ENCODE measurements at regions not wholly inside any gene's neighbourhood (a gene's known extent, or its start where the extent isn't known, plus 50 kb on each side); places are given as distances from the start of the nearest gene placed in this dataset.
"Not testable (repeated sequence)": the region's sequence is repeated elsewhere in the genome, so short reads cannot be mapped to it uniquely, and the experiment has no call there.

DNA sequence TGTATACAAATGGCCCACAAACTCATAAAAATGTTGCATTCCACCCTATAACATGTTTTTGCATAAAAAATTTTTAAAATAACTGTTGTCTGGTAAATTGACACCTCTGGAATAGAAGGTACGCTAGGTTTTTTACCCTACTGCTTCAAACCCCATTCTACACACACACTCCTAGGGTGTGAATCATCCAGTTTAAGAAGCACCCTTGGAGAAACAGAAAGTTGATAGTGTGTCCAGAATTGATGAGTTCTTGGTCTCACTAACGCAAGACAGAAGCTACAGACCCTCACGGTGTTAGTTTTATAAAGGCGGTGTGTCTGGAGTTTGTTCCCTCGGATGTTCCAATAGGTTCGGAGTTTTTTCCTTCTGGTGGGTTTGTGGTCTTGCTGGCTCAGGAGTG lies 158.5 kb downstream of the KLRB1 start:
- no peak for DNase-seq

DNA sequence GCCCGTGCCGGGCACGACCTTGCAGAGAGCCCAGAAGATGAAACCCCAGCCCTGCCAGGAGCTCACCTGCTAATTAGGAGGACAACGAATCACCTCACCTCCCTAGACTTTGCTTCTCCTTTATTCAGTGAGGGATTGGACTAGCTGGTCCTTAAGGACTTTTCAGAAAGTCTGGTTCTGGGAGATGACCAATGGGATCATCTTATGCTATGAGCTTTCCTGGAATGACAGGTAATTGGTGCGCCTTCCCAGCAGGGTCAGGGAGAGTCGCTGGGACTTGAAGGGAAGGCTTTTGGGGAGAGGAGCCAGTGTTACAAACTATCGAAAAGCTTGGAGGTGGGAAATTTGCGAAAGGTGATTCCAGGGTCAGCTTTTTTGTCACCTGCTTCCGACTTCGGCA lies 159.1 kb downstream of the KLRB1 start:
- not testable (repeated sequence) for DNase-seq

DNA sequence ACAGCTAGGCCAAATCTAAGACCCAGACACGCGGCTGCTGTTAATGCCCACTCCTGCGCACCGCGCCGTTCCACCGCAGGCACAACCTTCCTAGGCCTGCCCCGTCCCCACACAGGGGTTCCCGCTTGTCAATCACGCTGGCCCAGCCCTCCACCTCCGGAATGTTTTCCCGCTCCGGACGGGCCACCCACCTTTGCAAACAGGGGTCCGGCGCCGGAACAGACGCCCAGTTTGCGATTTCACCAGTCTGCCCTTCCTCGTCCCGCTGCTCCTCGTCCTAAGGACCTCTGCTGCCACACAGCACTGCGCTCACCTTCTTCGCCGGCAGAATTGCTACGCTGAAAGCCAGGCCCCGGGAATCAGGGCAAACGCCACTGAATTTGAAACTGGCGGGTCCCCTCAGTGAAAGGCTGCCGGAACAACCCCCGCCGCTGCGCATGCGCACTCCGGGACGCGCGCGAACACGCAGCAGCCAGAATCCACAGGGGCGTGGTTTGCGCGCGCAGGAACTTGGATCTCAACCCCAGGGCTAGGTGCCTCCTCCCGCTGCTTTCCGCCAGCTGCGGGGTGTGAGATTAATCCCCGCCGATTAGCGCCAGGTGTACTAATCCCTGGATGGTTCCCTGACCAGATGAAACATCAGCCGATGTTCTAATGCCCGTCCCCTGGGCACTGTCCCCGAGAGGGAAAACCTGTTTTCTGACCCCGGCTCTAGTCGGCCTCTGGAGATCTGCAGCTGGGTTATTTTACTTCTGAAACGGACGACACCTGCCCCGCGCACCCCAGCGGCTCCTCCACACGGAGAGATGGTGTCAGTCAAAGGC lies 159.7 kb downstream of the KLRB1 start:
- DNase-seq = peak; percentile 75

GRCh38 chr12:9446883-9447761 lies 160.6 kb downstream of the KLRB1 start:
- DNase-seq = not testable (repeated sequence)

DNA sequence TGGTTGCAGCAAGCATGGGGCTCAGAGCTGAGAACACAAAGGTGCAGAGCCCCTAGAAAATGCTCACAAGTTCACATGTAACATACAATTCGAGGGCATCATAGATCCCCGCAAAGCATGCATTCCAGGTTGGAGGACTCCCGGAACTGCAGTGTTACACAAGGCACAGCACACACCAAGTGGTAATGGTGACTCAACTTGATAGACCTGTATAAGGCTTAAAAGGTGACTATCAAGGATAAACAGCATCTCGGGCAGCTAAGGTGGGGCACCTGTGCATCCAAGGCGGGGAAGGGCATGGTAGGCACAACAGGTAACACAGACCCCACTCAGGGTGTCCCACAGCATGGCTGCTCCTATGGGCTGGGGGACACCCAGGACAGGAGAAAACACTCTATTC lies 167.3 kb downstream of the KLRB1 start:
- DNase-seq = not testable (repeated sequence)

DNA sequence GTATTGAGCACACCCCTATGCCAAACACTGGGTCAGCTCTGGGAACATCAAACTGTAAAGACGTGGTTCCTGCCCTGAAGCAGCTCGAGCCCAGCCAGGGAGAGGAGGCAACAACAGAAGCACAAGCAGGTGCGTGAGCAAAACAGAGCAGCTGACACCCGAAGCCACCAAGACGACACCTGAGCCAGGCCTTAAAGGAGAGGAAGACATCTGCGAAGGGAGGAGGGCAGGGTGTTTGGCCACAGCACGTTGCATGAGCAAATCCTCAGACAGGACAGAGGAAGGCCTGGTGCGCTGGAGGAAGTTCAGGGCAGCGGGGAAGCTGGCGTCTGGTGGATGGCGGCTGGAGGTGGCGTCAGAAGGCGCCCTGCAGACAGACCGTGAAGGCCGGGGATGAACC lies 172.0 kb downstream of the KLRB1 start:
- not testable (repeated sequence) for DNase-seq

GRCh38 chr12:9430385-9430784 lies 177.3 kb downstream of the KLRB1 start:
- DNase-seq = not testable (repeated sequence)

DNA sequence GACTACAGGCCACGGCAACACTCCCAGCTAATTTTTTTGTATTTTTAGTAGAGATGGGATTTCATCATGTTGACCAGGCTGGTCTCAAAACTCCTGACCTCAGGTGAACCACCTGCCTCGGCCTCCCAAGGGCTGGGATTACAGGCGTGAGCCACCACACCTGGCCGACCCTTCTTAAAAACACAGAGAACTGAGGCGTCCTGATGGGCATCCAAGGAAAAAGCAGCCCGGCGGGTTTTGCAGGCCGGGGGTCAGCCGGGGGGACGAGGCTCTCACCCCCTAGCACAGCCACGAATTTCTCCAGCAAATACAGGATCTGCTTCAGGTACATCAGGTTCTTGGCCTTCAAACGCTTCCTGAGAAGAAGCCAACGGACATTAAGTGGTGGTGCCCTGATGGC lies 178.9 kb downstream of the KLRB1 start:
- DNase-seq = not testable (repeated sequence)

DNA sequence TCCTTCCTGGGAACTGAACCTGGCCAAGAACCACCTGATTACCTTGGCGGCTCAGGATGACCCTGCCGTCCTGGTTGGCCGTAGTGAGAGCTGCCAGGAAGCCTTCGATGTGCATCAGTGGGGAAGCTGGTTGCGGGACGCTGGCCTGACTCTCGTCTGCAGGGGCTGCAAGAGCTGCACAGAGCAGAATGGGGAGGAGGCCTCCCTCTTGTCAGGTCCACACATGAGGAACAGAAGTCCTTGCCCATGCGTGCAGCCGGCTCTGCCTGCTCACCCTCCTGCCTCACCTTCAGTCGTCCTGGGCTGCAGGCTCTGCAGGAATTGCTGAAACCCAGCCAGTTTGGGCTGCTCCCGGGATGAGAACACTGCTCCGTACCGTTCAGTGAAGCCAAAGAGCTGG lies 182.3 kb downstream of the KLRB1 start:
- DNase-seq = not testable (repeated sequence)

- not testable (repeated sequence) for DNase-seq
Observed at GRCh38 chr12:9424175-9424740, 183.5 kb downstream of the KLRB1 start.

GRCh38 chr12:9422689-9423088 lies 185.0 kb downstream of the KLRB1 start:
- DNase-seq = not testable (repeated sequence)

GRCh38 chr12:9421520-9422086 lies 186.1 kb downstream of the KLRB1 start:
- not testable (repeated sequence) for DNase-seq

DNA sequence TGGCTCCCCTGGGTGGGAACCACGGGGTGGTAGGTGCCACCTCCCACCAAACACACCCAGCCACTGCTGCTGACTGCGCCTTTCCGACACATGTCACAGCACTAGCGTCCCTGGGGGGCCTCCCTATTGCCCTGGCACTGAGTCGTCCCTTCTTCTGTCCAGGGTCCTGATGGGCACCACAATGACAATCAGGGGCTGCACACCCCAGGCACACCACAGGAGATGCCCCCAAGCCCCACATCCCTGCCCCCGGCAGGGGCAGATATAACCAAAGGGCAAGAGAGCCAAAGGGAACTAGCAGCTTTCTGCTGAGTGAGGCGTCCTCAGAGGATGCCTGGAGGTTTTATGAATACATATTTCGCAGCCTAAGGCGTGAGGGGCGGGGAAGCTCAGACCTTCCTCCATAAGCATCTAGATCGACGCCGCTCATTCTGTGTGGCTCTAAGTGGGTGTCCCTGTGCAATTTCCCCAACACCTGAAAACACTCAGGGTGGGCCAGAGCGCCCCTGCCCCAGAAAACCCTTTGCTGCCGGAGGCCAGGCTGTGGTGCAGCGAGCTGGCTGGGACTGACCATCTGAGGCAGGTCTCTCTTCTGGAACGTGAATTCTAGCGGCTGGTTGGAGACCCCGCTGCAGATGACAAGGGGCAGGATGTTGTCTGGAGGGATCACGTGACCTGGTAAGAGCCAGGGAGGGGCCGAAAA lies 186.7 kb downstream of the KLRB1 start:
- not testable (repeated sequence) for DNase-seq

DNA sequence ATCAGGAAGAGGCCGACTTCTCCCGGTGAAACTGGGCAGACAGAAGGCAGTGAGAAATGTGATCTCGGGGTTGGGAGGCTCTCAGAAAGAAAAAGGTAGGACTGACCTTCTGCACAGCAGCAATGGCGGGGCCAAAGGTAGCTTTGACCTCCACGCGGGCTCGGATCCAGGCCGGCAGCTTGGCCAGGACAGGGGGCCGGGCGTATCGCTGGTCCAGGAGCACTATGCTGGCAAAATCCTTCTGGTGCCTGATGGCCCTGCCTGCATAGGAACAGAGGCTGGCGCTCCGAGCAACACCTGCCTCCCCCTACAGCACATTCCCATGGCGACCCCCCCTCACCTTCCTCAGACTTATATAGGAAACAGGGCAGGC lies 189.1 kb downstream of the KLRB1 start:
- not testable (repeated sequence) for DNase-seq

GRCh38 chr12:9417947-9418668 lies 189.6 kb downstream of the KLRB1 start:
- not testable (repeated sequence) for DNase-seq

GRCh38 chr12:9417341-9417740 lies 190.4 kb downstream of the KLRB1 start:
- not testable (repeated sequence) for DNase-seq

GRCh38 chr12:9416346-9416745 lies 191.4 kb downstream of the KLRB1 start:
- DNase-seq = not testable (repeated sequence)

DNA sequence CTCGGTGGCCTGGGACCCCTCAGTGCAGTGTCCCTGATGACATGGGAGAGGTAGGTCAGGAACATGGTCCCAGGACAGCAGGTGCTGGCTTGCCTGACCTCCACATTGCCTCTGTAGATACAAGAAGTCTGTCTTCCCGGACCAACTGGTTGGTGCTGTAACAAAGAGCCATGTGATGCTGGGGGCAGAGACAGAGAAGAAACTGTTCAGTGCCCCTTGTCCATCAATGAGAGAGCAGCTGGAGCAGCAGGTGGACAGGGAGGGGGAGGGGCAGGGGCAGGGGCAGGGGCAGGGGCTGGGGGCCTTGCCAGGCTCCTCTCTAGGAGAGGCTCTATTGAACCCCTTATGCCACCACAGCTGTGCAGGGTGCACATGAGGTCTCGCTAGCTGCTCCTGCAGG lies 191.8 kb downstream of the KLRB1 start:
- not testable (repeated sequence) for DNase-seq

GRCh38 chr12:9413862-9414261 lies 193.9 kb downstream of the KLRB1 start:
- not testable (repeated sequence) for DNase-seq

- DNase-seq = not testable (repeated sequence)
Observed at GRCh38 chr12:9412459-9412858, 195.3 kb downstream of the KLRB1 start.

DNA sequence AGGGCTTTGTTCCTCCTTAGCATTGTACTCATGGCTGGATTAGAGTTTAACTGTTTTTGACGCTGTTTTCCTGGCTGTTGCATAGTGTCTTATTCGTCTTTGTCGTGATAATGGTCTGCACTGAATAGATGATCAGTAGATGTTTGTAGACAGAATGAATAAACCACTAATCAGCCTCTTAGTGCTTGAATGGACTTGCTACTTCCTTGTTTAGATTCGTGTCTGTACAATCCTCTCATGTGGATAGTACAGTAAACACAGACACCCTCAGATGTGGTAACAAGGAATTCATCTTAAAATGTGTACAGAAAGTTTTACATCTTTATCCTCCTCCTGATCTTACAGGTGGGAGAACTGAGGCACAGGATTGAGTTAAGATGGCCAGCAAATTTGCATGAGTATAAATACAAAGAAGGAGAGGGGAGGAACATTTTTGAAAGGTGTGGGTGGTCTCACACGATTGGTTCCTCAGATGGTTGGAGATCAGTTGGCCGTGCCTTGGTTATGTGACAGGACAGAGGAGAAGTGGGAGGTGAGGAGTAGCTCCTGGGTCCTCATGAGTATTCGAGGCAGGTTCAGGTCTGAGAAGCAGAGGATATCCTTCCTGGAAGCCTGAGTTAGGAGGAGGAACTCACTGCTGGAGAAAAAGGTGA lies 196.0 kb downstream of the KLRB1 start:
- DNase-seq = not testable (repeated sequence)

Data from occipital lobe (tissue), 1 donor.